ENCODE measurements at regions not wholly inside any gene's neighbourhood (a gene's known extent, or its start where the extent isn't known, plus 50 kb on each side); places are given as distances from the start of the nearest gene placed in this dataset.

DNA sequence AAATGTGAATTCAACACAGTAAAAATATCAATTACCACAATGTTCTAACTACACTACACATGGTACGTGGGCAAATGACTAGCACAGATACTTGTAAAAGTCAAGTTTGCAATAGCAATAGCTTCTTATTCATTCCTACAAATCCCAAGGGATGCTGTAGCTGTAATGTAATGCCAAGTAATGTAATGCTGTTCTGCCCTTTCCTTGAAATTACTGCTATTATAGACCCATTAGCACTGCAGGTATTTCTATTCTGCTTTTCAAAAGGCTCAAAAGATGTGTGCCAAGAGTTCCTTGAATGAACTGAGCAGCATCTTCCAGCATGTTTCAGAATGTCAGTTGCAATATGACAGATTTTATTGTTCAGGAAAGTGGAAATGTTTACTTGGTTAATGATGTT is 129.9 kb upstream of the BANK1 start:
- H3K36me3 Mint-ChIP-seq (ENCODE audit: low read depth): no peaks in the 10 kb centered on the region
- no peak overlapping the region for H3K27ac Mint-ChIP-seq
- intact Hi-C loops (cut with DNase I, micrococcal nuclease): no loop called here

DNA sequence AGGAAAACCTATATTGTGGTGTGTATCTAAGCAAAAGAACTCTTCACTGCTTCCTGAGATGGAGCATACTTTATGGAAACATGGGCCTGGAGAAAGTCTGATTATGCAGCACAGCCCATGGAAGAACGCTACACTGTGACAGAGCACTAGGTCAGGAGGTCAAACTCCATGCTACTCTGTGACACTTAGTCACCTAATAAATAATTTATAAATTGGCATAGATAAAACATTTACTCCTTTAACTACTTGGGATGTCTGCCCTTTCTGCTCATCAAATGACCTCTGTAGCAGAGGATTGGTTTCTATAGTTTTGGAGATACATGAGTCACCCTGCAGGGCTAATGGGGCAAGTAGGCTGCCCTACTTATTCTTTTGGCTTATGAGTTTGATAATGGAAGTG is 134.7 kb upstream of the BANK1 start:
- H3K4me1 Mint-ChIP-seq (ENCODE audit: low read depth): no peaks in the 10 kb centered on the region

More for the DNA sequence above, 129.9 kb upstream of the BANK1 start:
- H3K27ac ChIP-seq (ENCODE audit: low read depth in 1 of 2, low read length in 2 of 2): no peak overlapping the region
- no peaks in the 10 kb centered on the region for H3K27me3 ChIP-seq (ENCODE audit: control insufficient read depth in 1 of 2, insufficient read depth in 2 of 2, low read length in 2 of 2)
- peaks cover 4% of the 10 kb centered on the region for H3K27me3 Mint-ChIP-seq
- H3K4me3 Mint-ChIP-seq: no peak overlapping the region
- DNase-seq: no peak
- ChIA-PET POLR2A (no interaction called here), CTCF (no interaction called here)
- no peak for ATAC-seq (ENCODE audit: poor library complexity)
- no peaks in the 10 kb centered on the region for H3K9me3 ChIP-seq (ENCODE audit: control insufficient read depth in 1 of 2, insufficient read depth in 1 of 2, low read length in 2 of 2)
- no peaks in the 10 kb centered on the region for H3K4me1 ChIP-seq (ENCODE audit: insufficient read depth, low read length)
- no peaks in the 10 kb centered on the region for H3K4me1 Mint-ChIP-seq (ENCODE audit: low read depth)
- H3K36me3 ChIP-seq (ENCODE audit: insufficient read depth, low read length): no peaks in the 10 kb centered on the region
- no peaks in the 10 kb centered on the region for H3K9me3 Mint-ChIP-seq
- no peak overlapping the region for H3K4me3 ChIP-seq (ENCODE audit: low read length)
- TF ChIP-seq CTCF (IDR thresholded peaks at IDR 0.05): no peak

DNA sequence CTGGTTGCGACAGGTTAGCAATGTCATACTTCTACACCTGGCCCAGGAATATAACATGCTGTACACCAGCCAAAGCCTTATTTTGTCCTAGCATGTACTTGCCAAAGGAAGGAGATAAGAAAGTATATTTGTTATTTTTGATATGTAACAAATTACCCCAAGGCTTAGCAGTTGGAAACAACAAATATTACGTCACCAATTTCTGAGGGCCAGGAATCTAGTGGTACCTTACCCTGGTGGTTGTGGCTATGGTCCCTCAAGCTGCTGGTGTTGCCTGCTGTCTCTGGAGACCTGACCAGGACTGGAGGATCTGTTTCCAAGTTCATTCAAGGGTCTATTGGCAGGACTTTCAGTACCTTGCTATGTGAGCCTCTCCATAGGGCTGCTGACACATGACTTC is 135.5 kb upstream of the BANK1 start:
- no peak for TF ChIP-seq CTCF (IDR thresholded peaks at IDR 0.05)
- H3K9me3 Mint-ChIP-seq: no peaks in the 10 kb centered on the region
- intact Hi-C loops (cut with DNase I, micrococcal nuclease): no loop called here
- H3K27ac Mint-ChIP-seq: no peak overlapping the region
- peaks cover 13% of the 10 kb centered on the region for H3K27me3 Mint-ChIP-seq
- Histone ChIP-seq H3K27me3 (ENCODE audit: control insufficient read depth in 1 of 2, insufficient read depth in 2 of 2, low read length in 2 of 2) (no peaks in the 10 kb centered on the region), H3K4me3 (ENCODE audit: low read length) (no peak overlapping the region), H3K4me1 (ENCODE audit: insufficient read depth, low read length) (no peaks in the 10 kb centered on the region), H3K27ac (ENCODE audit: low read depth in 1 of 2, low read length in 2 of 2) (no peak overlapping the region), H3K9me3 (ENCODE audit: control insufficient read depth in 1 of 2, insufficient read depth in 1 of 2, low read length in 2 of 2) (no peaks in the 10 kb centered on the region), H3K36me3 (ENCODE audit: insufficient read depth, low read length) (no peaks in the 10 kb centered on the region)
- ChIA-PET POLR2A (no interaction called here), CTCF (no interaction called here)
- H3K36me3 Mint-ChIP-seq (ENCODE audit: low read depth): no peaks in the 10 kb centered on the region
- no peak for DNase-seq
- no peaks in the 10 kb centered on the region for H3K4me1 Mint-ChIP-seq (ENCODE audit: low read depth)
- ATAC-seq (ENCODE audit: poor library complexity): no peak
- H3K4me3 Mint-ChIP-seq: no peak overlapping the region

More for the DNA sequence above, 134.7 kb upstream of the BANK1 start:
- no peak for DNase-seq
- no peak for ATAC-seq (ENCODE audit: poor library complexity)
- Histone ChIP-seq H3K27me3 (ENCODE audit: control insufficient read depth in 1 of 2, insufficient read depth in 2 of 2, low read length in 2 of 2) (no peaks in the 10 kb centered on the region), H3K4me1 (ENCODE audit: insufficient read depth, low read length) (no peaks in the 10 kb centered on the region), H3K4me3 (ENCODE audit: low read length) (no peak overlapping the region), H3K36me3 (ENCODE audit: insufficient read depth, low read length) (no peaks in the 10 kb centered on the region), H3K27ac (ENCODE audit: low read depth in 1 of 2, low read length in 2 of 2) (no peak overlapping the region), H3K9me3 (ENCODE audit: control insufficient read depth in 1 of 2, insufficient read depth in 1 of 2, low read length in 2 of 2) (no peaks in the 10 kb centered on the region)
- no peak overlapping the region for H3K27ac Mint-ChIP-seq
- ChIA-PET CTCF (no interaction called here), POLR2A (no interaction called here)
- H3K36me3 Mint-ChIP-seq (ENCODE audit: low read depth): no peaks in the 10 kb centered on the region
- TF ChIP-seq CTCF (IDR thresholded peaks at IDR 0.05): no peak
- H3K27me3 Mint-ChIP-seq: peaks cover 13% of the 10 kb centered on the region
- H3K9me3 Mint-ChIP-seq: no peaks in the 10 kb centered on the region
- H3K4me3 Mint-ChIP-seq: no peak overlapping the region
- intact Hi-C loops (cut with DNase I, micrococcal nuclease): no loop called here

All from CD4-positive, alpha-beta T cell (primary cell).